GM21529 (cell line): ENCODE measurements at regions not wholly inside any gene's neighbourhood (a gene's known extent, or its start where the extent isn't known, plus 50 kb on each side); places are given as distances from the start of the nearest gene placed in this dataset.
"Not testable (repeated sequence)": the region's sequence is repeated elsewhere in the genome, so short reads cannot be mapped to it uniquely, and the experiment has no call there.

Source experiments
- ATAC-seq: cut with Tn5 transposase; IDR thresholded peaks from one replicate; pipeline ENCODE4 v1.9.1; 2021; ENCODE audit not compliant: unreplicated experiment

DNA sequence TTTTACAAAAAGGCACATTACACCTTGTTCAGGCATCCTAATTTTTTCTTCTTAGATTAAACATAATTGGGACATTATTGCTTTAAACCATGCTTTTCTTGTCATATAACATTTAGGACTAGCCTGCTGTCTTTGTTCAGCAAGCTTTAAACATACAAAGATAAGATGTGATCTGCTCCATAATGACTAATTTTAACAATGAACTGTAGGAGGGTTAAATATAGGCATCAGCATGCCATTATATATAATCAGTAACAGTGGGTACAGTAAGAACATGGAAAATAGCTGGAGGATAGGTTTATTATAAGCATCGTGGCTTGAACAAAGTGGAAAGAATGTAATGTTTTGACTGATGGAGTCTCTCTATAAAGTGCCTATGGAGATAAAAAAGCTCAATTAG is 661.7 kb downstream of the SLITRK6 start:
- no peak for ATAC-seq

DNA sequence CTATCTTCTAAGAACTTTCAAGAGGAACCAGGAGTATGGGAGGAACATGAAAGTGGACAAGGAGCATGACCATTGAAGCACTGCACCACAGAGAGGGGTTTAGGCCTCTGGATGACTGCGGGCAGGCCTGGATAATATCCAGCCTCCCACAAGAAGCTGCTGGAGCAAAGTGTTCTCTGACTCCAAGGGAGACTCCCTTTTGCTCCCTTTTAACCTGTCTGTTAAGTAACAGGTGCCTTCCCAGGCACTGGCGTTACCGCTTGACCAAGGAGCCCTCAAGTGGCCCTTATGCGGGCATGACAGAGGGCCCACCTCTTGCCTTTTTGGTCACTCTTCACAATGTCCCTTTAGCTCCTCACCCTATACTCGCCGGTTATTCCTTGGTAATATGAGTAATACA is 666.2 kb downstream of the SLITRK6 start:
- no peak for ATAC-seq

DNA sequence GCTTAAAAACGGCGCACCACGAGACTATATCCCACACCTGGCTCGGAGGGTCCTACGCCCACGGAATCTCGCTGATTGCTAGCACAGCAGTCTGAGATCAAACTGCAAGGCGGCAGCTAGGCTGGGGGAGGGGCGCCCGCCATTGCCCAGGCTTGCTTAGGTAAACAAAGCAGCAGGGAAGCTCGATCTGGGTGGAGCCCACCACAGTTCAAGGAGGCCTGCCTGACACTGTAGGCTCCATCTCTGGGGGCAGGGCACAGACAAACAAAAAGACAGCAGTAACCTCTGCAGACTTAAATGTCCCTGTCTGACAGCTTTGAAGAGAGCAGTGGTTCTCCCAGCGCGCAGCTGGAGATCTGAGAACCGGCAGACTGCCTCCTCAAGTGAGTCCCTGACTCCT is 675.7 kb downstream of the SLITRK6 start:
- ATAC-seq = not testable (repeated sequence)

DNA sequence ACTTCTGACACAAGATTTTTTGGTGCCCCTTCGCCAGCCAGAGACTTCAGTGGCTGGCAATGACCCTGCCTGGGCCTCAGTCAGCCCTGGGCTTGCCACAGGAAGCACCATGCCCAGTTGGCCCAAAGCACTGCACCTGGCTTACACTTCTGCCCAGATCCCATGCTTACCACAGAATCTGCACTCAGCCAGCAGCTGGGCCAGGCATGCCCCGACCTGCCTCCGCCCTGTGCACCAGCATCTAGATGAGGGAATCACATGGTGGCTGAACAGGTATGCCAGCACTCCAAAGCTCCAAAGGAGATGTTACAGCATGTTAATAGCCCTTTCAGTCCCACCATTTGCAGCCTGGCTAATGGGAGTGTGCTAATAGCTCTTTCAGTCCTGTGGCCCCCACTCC is 690.9 kb downstream of the SLITRK6 start:
- ATAC-seq = no peak

DNA sequence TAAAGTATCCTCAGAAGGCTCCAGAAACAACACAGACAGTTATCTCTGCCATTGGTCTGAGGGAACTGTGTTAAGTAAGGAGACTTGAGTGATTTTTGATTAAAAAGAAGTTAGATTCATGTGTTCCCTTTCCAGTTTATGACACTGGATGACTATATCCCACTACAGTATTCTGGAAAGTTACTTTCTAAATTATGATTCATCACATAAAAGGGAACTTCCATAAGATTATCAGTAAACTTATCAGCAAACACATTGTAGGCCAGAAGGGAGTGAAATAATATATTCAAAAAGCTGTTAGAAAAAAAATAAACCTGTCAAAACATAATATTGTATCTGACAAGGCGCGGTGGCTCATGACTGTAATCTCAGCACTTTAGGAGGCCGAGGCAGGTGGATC is 700.0 kb downstream of the SLITRK6 start:
- ATAC-seq = no peak

DNA sequence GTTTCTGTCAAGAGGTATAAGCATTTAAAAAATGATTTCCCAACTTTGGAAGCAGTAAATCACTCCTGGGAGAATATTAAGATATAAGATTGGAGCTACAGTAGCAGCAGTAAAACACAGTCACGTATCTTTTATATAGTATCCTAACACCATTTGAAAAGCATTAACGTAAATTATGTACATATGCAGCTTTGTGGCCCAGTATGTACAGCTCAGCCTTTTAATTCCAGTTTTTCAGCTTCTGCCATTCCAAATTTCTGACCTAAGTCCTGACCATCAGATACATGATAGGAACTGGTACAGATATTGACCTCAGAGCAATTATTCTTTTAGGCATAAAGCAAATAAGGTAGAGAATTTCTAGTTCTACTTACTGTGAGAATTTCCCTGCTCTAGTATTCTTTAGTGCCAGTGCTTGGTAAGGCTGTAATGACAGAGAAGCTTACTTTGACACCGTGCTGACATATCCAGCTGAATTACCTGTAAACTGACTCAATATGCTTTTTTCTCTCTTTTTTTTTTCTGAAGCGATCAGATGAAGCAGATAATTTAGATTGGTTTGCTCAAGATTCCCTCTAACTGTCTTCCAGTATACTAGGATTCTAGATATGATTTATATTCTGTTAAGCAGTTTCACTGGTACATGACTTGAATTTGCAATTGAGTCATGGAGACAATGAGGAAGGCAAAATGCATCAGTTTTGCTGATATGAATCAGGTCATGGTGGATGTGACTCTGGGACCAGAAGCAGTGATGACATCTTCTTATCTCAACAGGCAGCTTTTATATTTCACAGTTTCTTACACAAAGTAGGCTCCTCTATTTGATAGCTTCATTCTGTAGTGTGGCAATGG is 703.6 kb downstream of the SLITRK6 start:
- ATAC-seq = no peak

DNA sequence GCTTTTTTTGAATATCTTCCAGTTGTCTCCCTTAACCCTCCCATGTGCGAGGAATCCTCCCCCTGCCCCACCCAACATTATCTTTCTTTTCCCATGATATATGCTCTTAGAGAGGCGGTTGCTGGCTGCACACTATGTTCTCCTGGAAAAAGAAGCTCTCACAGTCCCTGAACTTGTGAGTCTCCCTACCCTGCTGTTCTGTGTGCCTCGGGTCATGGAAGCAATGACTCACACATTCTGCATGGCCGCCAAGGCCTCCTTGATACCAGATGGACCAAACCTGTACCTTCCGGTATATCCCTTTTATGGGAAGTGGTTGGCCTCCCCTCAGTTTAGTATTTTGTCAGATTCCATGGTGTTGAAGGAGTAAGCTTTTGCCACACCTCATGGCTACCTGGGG is 705.4 kb downstream of the SLITRK6 start:
- no peak for ATAC-seq

DNA sequence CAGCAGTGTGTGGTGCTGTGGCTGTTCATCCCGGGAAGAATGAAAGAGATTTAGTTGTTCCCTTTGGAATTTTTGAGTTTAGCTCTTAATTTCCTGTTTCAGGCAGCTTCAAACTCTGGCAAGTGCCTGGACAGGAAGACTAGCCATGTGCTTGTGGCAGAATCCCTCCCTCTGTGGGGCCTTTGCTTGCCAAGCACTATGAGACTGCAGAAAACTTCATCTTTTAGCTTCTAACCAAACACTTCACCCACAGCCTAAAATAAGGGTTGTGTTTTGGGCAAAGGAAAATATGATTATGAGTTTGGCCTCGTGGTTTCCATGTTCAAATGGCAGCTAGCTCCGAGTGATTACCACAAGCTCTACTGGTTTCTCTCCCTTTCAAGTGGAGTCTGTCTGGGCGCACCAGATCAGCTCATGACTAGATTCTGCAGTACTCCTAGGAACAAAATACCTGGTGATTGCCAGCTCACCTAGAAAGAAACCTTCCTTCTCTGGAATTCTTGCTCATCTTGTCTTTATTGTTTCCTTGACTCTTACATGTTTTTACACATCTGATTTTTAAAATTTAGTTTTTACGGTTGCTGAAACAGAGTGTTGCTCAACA is 707.5 kb downstream of the SLITRK6 start:
- ATAC-seq = no peak

DNA sequence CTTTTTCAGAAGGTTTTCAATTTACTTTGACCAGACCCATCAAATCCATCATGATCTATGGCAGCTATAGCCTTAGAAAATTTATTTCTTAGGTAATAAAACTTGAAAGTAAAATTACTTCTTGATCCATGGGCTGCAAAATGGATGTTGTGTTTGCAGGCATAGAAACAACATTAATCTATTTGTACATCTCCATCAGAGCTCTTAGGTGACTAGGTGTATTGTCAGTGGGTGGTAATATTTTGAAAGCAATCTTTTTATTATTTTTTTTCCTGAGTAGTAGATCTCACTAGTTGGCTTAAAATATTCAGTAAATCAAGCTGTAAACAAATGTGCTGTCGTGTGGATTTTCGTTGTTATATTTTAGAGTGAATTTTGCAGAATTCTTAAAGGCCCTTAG is 710.0 kb downstream of the SLITRK6 start:
- no peak for ATAC-seq

DNA sequence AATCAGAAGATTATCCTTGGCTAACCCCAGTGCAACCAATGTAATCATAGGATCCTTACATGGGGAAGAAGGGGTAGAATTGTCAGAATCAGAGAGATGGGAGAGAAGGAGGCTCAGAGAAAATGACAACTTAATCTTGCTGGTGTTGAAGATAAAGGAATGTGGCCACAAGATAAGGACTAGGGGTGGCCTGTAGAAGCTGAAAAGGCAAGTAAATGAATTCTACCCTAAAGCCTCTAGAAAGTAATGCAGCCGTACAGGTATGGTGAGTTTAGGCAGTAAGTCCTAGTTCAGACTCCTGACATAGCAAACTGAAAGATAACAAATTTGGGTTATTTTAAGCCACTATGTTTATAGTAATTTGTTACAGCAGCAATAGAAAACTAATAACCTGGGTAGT is 718.5 kb downstream of the SLITRK6 start:
- ATAC-seq = no peak

DNA sequence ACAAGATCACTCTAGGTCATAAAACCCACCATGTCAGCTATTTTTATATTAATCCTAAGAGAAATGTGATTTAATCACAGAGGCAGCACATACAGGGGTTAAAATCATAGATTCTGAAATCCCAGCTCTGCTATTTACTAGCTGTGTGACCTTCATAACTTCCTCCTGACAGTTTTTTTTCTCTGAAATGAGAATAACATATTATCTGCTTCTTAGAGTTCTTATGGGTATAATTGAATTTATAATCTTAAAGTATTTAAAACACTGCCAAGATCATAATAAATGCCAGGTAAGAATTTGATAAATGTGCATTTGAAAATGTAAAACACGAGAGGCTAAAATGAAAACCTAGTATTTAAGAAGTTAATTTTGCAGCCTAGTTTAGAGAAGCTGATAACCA is 722.9 kb downstream of the SLITRK6 start:
- ATAC-seq = no peak

DNA sequence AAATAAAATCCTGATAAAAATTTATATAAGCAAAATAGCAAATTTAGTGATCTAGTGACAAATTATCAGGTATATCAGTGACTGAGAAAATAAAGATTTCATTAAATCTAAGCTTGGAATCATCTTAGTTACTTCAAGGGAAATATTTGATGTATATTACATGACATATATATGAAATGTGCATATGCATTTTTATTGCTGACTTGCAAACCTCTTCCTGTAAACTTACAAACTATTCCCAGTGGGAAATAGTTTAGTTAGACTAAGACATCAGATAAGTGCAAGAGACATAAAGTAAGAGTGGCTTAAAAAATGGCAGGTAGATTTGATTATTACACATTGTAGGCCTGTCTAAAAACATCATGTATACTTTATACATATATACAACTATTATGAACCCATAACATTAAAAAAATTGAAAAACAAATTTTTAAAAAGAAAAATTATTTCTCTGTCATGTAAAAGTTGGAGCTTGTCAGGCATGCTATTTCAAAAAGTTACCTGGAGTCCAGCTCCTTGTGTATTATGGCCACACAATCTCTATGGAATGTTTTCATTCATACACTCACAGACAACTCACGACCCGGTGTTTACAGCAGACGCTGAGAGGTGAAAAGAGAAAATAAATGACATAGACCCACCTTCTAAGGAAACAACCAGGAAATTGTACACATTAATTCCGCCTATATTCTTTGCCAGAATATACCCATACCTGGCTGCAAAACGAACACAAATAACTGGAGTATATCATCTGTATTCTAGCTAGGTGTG is 724.5 kb downstream of the SLITRK6 start:
- no peak for ATAC-seq

DNA sequence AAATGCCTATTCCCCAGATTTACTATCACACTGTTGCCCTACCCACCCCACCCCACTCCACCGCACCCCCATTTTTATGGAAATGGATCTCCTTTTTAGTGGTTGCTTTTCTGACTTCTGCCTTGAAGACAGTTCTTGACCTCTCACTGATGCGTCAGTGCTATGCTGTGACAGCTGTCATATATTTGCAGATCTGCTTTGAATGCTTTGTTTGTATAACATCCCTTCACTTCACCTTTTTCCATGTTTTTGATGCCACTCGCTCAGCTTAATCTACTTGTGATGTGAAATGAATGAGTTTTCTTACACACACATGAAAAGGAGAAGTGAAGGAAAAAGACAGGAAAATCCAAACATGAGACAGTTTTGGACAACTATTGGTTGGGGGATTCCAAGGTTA is 731.0 kb downstream of the SLITRK6 start:
- no peak for ATAC-seq

DNA sequence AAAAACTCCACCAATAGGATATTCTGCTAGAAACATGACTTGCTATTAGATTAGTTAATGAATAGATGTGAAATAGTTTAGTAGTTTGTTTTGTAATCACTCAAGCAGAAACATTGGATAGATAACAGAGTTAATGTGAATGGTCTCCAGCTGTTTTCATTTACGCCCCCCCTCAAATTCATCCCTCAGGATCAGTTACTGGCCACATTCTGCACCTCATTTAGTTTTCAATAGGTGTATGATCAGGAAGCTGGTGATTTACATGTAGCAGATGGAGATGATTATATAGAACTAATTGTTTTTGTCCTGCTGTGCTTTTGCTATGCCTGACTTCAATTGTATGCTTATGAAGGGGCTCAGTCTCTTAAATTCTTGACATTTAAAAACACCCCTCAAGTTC is 759.0 kb downstream of the SLITRK6 start:
- no peak for ATAC-seq

DNA sequence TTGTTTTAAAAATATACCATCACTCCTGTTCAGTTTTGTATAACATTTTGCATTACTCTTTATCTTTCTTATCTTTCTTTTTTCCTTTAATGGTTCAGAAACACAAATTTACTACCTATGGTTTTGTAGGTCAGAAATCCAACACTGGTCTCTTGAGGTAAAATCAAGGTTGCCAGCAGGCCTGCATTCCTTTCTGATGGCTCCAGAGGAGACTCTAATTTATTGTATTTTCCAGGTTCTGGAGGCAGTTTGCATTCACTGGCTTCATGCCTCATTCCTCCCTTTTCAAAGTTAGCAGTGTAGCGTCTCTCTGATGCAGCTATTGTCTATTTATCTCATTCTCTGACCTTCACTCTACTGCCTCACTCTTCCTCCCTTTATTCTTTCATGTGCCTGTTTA is 767.4 kb downstream of the SLITRK6 start:
- no peak for ATAC-seq

DNA sequence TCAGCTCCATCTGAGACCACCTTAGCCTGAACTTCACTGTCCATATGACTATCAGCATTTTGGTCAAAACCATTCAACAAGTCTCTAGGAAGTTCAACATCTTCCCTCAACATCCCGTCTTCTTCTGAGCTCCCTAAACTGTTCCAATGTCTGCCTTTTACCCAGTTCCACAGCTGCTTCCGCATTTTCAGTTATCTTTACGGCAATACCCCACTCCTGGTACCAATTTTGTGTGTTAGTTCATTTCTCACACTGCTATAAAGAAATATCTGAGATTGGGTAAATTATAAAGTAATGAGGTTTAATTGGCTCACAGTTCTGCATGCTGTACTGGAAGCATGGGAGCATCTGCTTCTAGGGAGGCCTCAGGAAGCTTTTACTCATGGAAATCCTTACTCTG is 771.2 kb downstream of the SLITRK6 start:
- ATAC-seq = no peak

DNA sequence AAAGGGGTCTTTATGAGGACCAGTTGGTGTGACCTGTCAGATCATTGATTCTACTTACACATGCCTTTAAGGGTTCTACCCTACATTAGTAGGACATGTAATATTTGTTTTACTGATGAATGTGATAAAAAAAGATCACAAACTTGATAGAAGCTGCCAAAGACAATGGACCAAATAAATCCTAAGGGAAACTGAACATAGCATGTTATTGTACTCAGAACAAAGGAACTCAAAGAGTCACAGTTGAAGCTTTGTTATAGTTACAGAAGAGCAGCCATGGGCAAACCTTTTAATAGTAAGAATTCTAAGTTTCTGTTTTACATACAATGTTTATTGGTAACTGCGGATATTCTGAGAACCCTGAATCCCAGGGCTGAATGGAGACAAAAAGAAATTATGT is 780.1 kb downstream of the SLITRK6 start:
- ATAC-seq = no peak

DNA sequence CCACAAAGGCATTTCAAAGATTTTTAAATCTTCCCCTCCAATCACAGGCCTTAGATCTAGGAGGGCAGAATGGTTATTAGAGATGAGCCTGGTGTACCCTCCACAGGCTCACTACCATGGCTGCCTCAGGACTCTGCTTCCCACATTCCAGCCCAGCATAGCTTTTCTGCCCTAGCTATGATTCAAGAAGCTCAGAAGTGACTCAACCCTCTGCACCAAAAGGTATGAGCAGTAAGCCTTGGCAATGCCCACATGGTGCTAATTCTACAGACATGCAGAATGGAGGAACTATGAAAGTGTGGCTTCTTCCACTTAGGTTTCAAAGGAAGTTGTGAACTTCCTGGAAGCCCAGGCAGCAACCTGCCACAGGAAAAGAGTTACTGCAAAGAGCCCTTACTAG is 786.2 kb downstream of the SLITRK6 start:
- ATAC-seq = no peak

DNA sequence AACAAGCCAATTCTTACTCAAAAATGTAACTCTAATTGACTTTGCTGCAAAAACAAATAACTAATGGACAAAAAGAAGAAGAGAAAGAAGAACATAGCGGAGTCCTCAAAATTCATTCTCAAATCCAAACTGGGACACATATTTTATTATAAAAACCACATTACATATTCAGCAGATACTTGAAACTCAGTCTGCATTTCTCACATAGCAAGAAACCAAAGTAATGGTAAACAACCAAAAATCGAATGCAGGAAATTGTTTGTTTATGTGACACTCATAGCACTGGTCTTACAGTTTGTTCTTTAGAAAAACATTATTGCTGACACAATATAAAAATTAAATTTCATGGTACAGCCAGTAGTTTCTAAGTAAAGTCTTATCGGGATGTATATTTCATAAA is 789.8 kb downstream of the SLITRK6 start:
- no peak for ATAC-seq

DNA sequence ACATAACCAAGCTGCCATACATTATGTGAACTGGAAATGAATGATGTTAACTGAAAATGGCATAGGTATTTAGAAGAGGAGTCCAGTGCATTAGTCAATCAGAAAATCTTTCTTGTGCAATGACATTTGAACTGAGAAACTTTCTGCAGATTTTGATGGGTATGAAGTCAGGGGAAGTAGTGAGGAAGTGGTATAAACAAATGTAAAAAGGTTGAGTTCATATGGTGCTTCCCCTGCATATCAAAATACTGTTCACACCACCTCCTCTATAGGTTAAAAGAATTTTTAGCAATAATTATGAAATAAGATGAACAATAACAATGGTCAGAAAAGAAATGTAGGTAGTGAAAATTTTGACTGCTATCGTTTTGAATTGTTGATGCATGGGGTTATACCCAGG is 800.0 kb downstream of the SLITRK6 start:
- ATAC-seq = no peak

DNA sequence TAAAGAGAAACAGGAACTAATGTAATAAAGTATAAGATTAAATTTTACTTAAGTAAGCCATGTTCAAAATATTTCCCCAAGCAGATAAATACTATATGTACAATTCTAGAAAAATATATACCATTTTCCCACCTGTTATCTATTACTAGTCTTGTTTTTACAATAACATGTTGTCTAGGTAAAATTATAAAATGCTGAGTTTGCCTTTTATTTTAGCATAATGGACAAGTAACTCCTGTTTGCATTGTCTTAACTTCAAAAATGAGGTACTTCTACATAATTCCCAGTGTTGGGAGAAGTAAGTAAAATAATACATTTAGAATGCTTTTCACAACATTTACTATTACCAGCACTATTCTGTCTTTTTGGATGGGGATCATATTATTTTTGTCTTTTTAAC is 800.5 kb downstream of the SLITRK6 start:
- ATAC-seq = no peak

DNA sequence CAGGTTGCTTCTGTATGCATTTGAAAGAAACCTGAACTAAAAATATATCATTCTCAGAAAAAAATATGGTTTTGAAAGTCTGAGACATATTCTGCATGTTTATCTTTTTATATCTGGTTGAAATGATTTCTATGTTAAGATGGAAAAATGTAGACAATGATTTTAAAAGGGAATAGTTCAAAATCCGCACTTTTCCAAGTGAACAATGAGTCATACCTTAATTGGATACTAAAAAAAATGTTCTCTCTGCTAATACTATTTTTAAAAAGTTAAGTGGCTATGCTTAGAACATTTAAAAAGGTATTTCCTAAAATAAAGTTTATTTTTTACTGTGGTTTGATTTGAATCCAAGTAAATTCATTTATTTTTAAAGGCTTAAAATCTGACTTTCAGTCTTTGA is 801.4 kb downstream of the SLITRK6 start:
- ATAC-seq = no peak
